Nephron progenitor cell (in vitro differentiated cells): ENCODE measurements at regions not wholly inside any gene's neighbourhood (a gene's known extent, or its start where the extent isn't known, plus 50 kb on each side); places are given as distances from the start of the nearest gene placed in this dataset.
A peak's percentile ranks its signal among the peaks of the same experiment; 100 is the strongest.

Source experiments
- DNase-seq: peaks from one replicate; pipeline ENCODE4 v3.0.0; 2021
- H3K27ac Mint-ChIP-seq: 2 replicates; pipeline ENCODE4 v1.8.0; 2021; ENCODE audit warnings: mild to moderate bottlenecking, moderate library complexity, mixed read lengths
- H3K27me3 Mint-ChIP-seq: 2 replicates; pipeline ENCODE4 v1.8.0; 2021; ENCODE audit warnings: mild to moderate bottlenecking, low read depth, mixed read lengths; ENCODE audit not compliant: poor library complexity
- H3K36me3 Mint-ChIP-seq: 2 replicates; pipeline ENCODE4 v1.8.0; 2021; ENCODE audit warnings: low read depth, mixed read lengths
- H3K4me1 Mint-ChIP-seq: 2 replicates; pipeline ENCODE4 v1.8.0; 2021; ENCODE audit warnings: mixed read lengths
- H3K4me3 Mint-ChIP-seq: 2 replicates; pipeline ENCODE4 v1.8.0; 2021; ENCODE audit warnings: mild to moderate bottlenecking, moderate library complexity, mixed read lengths
- H3K9me3 Mint-ChIP-seq: 2 replicates; pipeline ENCODE4 v1.8.0; 2021; ENCODE audit warnings: mild to moderate bottlenecking, moderate library complexity, mixed read lengths
- CTCF ChIP-seq: fragments of 200-600 bp; sonication (generic); IDR thresholded peaks from 2 replicates; pipeline ENCODE4 v1.5.0; 2021; ENCODE audit warnings: antibody characterized with exemption

- H3K36me3 Mint-ChIP-seq = no peaks in the 10 kb centered on the region
- no peak for DNase-seq
- no peak for TF ChIP-seq CTCF
- peaks cover 7% of the 10 kb centered on the region for H3K9me3 Mint-ChIP-seq
- H3K4me3 Mint-ChIP-seq = no peak overlapping the region
- H3K27ac Mint-ChIP-seq = no peak overlapping the region
- peaks cover 16% of the 10 kb centered on the region for H3K27me3 Mint-ChIP-seq
- peaks cover 41% of the 10 kb centered on the region for H3K4me1 Mint-ChIP-seq
Measured at GRCh38 chr10:98332623-98333269, 64.8 kb upstream of the LOXL4 start.

- DNase-seq = no peak
- Mint-ChIP-seq H3K27ac (no peak overlapping the region), H3K4me1 (peaks cover 50% of the 10 kb centered on the region), H3K27me3 (peaks cover 16% of the 10 kb centered on the region), H3K36me3 (no peaks in the 10 kb centered on the region), H3K9me3 (peaks cover 7% of the 10 kb centered on the region), H3K4me3 (no peak overlapping the region)
- peak; percentile 17 for TF ChIP-seq CTCF
Measured at GRCh38 chr10:98331885-98332284, 63.9 kb upstream of the LOXL4 start.

- DNase-seq = no peak
- peaks cover 16% of the 10 kb centered on the region for H3K27me3 Mint-ChIP-seq
- peaks cover 59% of the 10 kb centered on the region for H3K4me1 Mint-ChIP-seq
- H3K9me3 Mint-ChIP-seq = peaks cover 7% of the 10 kb centered on the region
- no peak overlapping the region for H3K27ac Mint-ChIP-seq
- H3K4me3 Mint-ChIP-seq = no peak overlapping the region
- no peaks in the 10 kb centered on the region for H3K36me3 Mint-ChIP-seq
- TF ChIP-seq CTCF = no peak
Measured at GRCh38 chr10:98330987-98331386, 63.0 kb upstream of the LOXL4 start.

GRCh38 chr10:98328640-98329039 is 60.6 kb upstream of the LOXL4 start:
- DNase-seq = no peak
- Mint-ChIP-seq H3K36me3 (no peaks in the 10 kb centered on the region), H3K4me1 (peaks cover 57% of the 10 kb centered on the region), H3K9me3 (peaks cover 7% of the 10 kb centered on the region), H3K27ac (no peak overlapping the region), H3K27me3 (peaks cover 12% of the 10 kb centered on the region), H3K4me3 (no peak overlapping the region)
- TF ChIP-seq CTCF = no peak

- Mint-ChIP-seq H3K27ac (no peak overlapping the region), H3K4me3 (no peak overlapping the region), H3K4me1 (peaks cover 52% of the 10 kb centered on the region), H3K27me3 (peaks cover 12% of the 10 kb centered on the region), H3K36me3 (no peaks in the 10 kb centered on the region), H3K9me3 (peaks cover 7% of the 10 kb centered on the region)
- no peak for DNase-seq
- no peak for TF ChIP-seq CTCF
Measured at GRCh38 chr10:98328163-98328562, 60.2 kb upstream of the LOXL4 start.

- peaks cover 7% of the 10 kb centered on the region for H3K9me3 Mint-ChIP-seq
- TF ChIP-seq CTCF = no peak
- peaks cover 39% of the 10 kb centered on the region for H3K4me1 Mint-ChIP-seq
- H3K36me3 Mint-ChIP-seq = no peaks in the 10 kb centered on the region
- peak; percentile 40 for DNase-seq
- H3K27me3 Mint-ChIP-seq = peaks cover 10% of the 10 kb centered on the region
- H3K27ac Mint-ChIP-seq = peak overlapping the region; percentile 81
- H3K4me3 Mint-ChIP-seq = peak overlapping the region; percentile 69
Measured at GRCh38 chr10:98326621-98327027, 58.6 kb upstream of the LOXL4 start.
